OCI-LY7 (cell line): ENCODE measurements at regions not wholly inside any gene's neighbourhood (a gene's known extent, or its start where the extent isn't known, plus 50 kb on each side); places are given as distances from the start of the nearest gene placed in this dataset.

ENCODE experiments used
- BruUV-seq: library from RNA; stranded (reverse); fragments of 400-500 nt; replicated peaks from 2 replicates; lab custom pipeline; 2021; lab: Mats Ljungman, UMichigan
- CTCF ChIA-PET: fragments of 300-600 bp; sonication (Branson Sonifier 250); formaldehyde crosslinking; loops from one replicate; lab custom pipeline; 2022; ENCODE audit warnings: antibody characterized with exemption; ENCODE audit not compliant: unreplicated experiment; lab: Charles Lee
- POLR2A ChIA-PET: fragments of 300-600 bp; sonication (Branson Sonifier 250); formaldehyde crosslinking; loops from one replicate; lab custom pipeline; 2022; ENCODE audit warnings: antibody characterized with exemption; lab: Charles Lee
- DNase-seq: peaks from one replicate; pipeline ENCODE4 v3.0.0-alpha.2; 2015; ENCODE audit warnings: low spot score
- H2AFZ ChIP-seq: fragments of 200-600 bp; sonication (generic), shearing (Covaris generic); 2 replicates; pipeline ENCODE4 v1.6.1; 2014; ENCODE audit warnings: mild to moderate bottlenecking, antibody characterized with exemption, low read length, moderate library complexity
- H3K27ac ChIP-seq: fragments of 200-600 bp; sonication (generic); 2 replicates; pipeline ENCODE4 v1.5.1; 2014; ENCODE audit warnings: mixed run types, low read depth, mild to moderate bottlenecking, moderate library complexity, low read length, inconsistent platforms; ENCODE audit not compliant: poor library complexity, severe bottlenecking
- H3K36me3 ChIP-seq: fragments of 200-600 bp; sonication (generic); 2 replicates; pipeline ENCODE4 v1.6.1; 2014; ENCODE audit warnings: mild to moderate bottlenecking, antibody characterized with exemption, low read length, moderate library complexity, mixed read lengths; ENCODE audit not compliant: insufficient read depth
- H3K4me1 ChIP-seq: fragments of 200-600 bp; sonication (generic); 2 replicates; pipeline ENCODE4 v1.5.1; 2014; ENCODE audit warnings: mild to moderate bottlenecking, low read length; ENCODE audit not compliant: insufficient read depth, poor library complexity, severe bottlenecking
- H3K4me2 ChIP-seq: fragments of 200-600 bp; sonication (generic); 2 replicates; pipeline ENCODE4 v1.6.1; 2014; ENCODE audit warnings: mild to moderate bottlenecking, low read length
- H3K4me3 ChIP-seq: fragments of 200-600 bp; sonication (generic); 2 replicates; pipeline ENCODE4 v1.5.1; 2014; ENCODE audit warnings: mild to moderate bottlenecking, low read depth, low read length; ENCODE audit not compliant: poor library complexity, severe bottlenecking
- H3K79me2 ChIP-seq: fragments of 200-600 bp; sonication (generic); 2 replicates; pipeline ENCODE4 v1.6.1; 2016; ENCODE audit warnings: low read depth, mild to moderate bottlenecking, low read length, moderate library complexity, mixed read lengths; ENCODE audit not compliant: insufficient read depth
- H3K9me2 ChIP-seq: fragments of 200-600 bp; sonication (generic); 2 replicates; pipeline ENCODE4 v1.6.1; 2016; ENCODE audit warnings: mild to moderate bottlenecking, low read length, mixed read lengths; ENCODE audit not compliant: insufficient read depth
- H3K9me3 ChIP-seq: fragments of 200-600 bp; sonication (generic); 2 replicates; pipeline ENCODE4 v1.6.1; 2014; ENCODE audit warnings: mild to moderate bottlenecking, mixed run types, low read length, mixed read lengths
- H4K20me1 ChIP-seq: fragments of 200-600 bp; sonication (generic); 2 replicates; pipeline ENCODE4 v1.6.1; 2014; ENCODE audit warnings: mild to moderate bottlenecking, antibody characterized with exemption, low read length, moderate library complexity, mixed read lengths; ENCODE audit not compliant: insufficient read depth
- CTCF ChIP-seq: fragments of 200-600 bp; sonication (generic); conservative IDR thresholded peaks from 2 replicates; pipeline ENCODE4 v1.5.1; 2014; ENCODE audit warnings: mild to moderate bottlenecking, antibody characterized with exemption, low read length, moderate library complexity, mixed read lengths
- EZH2phosphoT487 ChIP-seq: fragments of 200-600 bp; sonication (generic); IDR thresholded peaks from 2 replicates; pipeline ENCODE4 v1.6.1; 2018; ENCODE audit warnings: low read depth, borderline replicate concordance, mild to moderate bottlenecking, mixed run types, antibody characterized with exemption, low read length, moderate library complexity, mixed read lengths
- intact Hi-C: fragments of 100-400 bp; cut with micrococcal nuclease; formaldehyde crosslinking; loops from one replicate; pipeline ENCODE4 v1.10.0; 2022; ENCODE audit not compliant: unreplicated experiment

DNA sequence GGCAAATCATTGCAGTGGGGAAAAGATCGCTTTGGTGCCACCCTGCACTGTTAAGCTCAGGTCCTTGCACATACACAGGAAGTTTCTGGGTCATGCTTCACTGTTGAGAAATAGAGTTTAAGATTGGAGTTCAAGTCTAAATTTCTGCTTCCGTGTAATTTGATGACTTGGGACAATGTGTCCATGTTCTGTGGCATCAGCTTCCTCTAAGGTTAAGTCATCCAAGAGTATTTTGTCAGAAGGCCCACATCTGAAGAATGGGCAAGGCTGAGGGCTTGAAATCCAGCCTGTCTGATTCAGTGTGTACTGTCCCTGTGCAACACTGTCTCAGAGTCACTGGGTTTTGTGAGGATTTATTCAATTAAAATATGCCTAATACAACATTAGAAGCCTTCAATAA lies 880.7 kb downstream of the SUCLG1 start:
- Histone ChIP-seq H3K9me2 (no peaks in the 10 kb centered on the region), H3K4me2 (no peak overlapping the region), H3K4me3 (no peak overlapping the region), H2AFZ (no peak overlapping the region), H3K9me3 (no peaks in the 10 kb centered on the region), H3K79me2 (no peaks in the 10 kb centered on the region), H4K20me1 (no peaks in the 10 kb centered on the region), H3K27ac (no peak overlapping the region), H3K36me3 (no peaks in the 10 kb centered on the region), H3K4me1 (no peaks in the 10 kb centered on the region)
- no peak for DNase-seq
- BruUV-seq, result no TSS peak
- ChIA-PET POLR2A (no interaction called here), CTCF (no interaction called here)
- intact Hi-C loops, result no loop called here
- TF ChIP-seq CTCF (no peak), EZH2phosphoT487 (no peak)

DNA sequence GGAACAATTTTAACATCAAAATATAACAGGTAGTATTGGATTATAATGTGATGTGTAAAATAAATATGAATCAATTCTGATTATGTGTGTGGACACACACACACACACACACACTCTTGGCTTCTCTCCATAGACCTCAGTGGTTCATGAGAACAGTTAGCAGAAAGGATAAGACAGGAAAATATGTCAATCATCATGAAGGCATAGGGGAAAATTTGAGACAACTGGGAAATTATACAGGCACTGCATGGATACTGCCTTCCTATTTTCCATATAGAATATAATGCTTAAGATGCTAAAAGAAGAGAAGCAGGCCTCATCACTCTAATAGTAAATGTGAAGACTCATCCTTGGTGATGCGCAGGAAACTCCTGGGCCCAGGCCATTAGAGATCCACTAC lies 884.5 kb downstream of the SUCLG1 start:
- POLR2A ChIA-PET, result no interaction called here
- Histone ChIP-seq H3K4me3 (no peak overlapping the region), H3K4me2 (no peak overlapping the region), H4K20me1 (no peaks in the 10 kb centered on the region), H3K36me3 (no peaks in the 10 kb centered on the region), H2AFZ (no peak overlapping the region), H3K27ac (no peak overlapping the region), H3K79me2 (no peaks in the 10 kb centered on the region), H3K9me3 (no peaks in the 10 kb centered on the region), H3K9me2 (no peaks in the 10 kb centered on the region), H3K4me1 (no peaks in the 10 kb centered on the region)
- intact Hi-C loops, result no loop called here
- CTCF ChIA-PET, result no interaction called here
- TF ChIP-seq CTCF (no peak), EZH2phosphoT487 (no peak)
- BruUV-seq, result no TSS peak
- DNase-seq, result no peak

DNA sequence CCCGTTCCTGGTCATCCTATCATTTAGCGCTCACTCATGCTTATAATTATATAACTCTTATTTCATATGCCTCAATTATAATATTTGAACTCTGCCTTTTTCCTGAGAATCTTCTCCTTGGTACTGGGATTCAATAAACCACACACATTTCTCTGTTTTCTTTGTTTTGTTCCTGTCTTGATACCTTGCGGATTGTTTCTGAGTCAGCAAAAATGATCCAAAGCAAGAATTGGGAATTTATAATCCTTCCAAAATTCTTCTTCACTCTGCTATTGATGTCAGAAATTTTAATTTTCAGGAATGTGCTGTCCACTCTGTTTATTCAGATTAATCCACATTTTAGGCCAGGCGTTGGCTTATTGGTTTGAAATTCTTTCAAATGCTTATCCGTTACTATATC lies 886.0 kb downstream of the SUCLG1 start:
- no peaks in the 10 kb centered on the region for H3K79me2 ChIP-seq
- intact Hi-C loops, result no loop called here
- H3K9me3 ChIP-seq, result no peaks in the 10 kb centered on the region
- H3K4me3 ChIP-seq, result no peak overlapping the region
- no peak overlapping the region for H3K4me2 ChIP-seq
- POLR2A ChIA-PET, result no interaction called here
- BruUV-seq, result no TSS peak
- no peak overlapping the region for H2AFZ ChIP-seq
- TF ChIP-seq CTCF (no peak), EZH2phosphoT487 (no peak)
- no peaks in the 10 kb centered on the region for H3K4me1 ChIP-seq
- no peaks in the 10 kb centered on the region for H3K9me2 ChIP-seq
- CTCF ChIA-PET, result no interaction called here
- no peak overlapping the region for H3K27ac ChIP-seq
- no peak for DNase-seq
- H4K20me1 ChIP-seq, result no peaks in the 10 kb centered on the region
- no peaks in the 10 kb centered on the region for H3K36me3 ChIP-seq
